ENCODE measurements at regions not wholly inside any gene's neighbourhood (a gene's known extent, or its start where the extent isn't known, plus 50 kb on each side); places are given as distances from the start of the nearest gene placed in this dataset.

- no peak for TF ChIP-seq CTCF (IDR thresholded peaks at IDR 0.05)
- TF ChIP-seq POLR2A (IDR thresholded peaks at IDR 0.05) = no peak
- no peak overlapping the region for H3K27ac ChIP-seq
- H3K4me3 ChIP-seq = no peak overlapping the region
- no peaks in the 10 kb centered on the region for H3K36me3 ChIP-seq
- no peaks in the 10 kb centered on the region for H3K27me3 ChIP-seq
- no peak for DNase-seq
- intact Hi-C loops (cut with DNase I; ENCODE audit: low total_unique reads) = no loop called here
- H3K4me1 ChIP-seq = no peaks in the 10 kb centered on the region
- no peaks in the 10 kb centered on the region for H3K9me3 ChIP-seq
These were observed 59.6 kb upstream of the ZNF599 start for GRCh38 chr19:34832581-34833112.

GRCh38 chr19:34831714-34832113, 58.7 kb upstream of the ZNF599 start:
- Histone ChIP-seq H3K27ac (no peak overlapping the region), H3K27me3 (no peaks in the 10 kb centered on the region), H3K36me3 (no peaks in the 10 kb centered on the region), H3K4me3 (no peak overlapping the region), H3K9me3 (no peaks in the 10 kb centered on the region), H3K4me1 (no peaks in the 10 kb centered on the region)
- TF ChIP-seq CTCF (IDR thresholded peaks at IDR 0.05) (no peak), POLR2A (IDR thresholded peaks at IDR 0.05) (no peak)
- no peak for DNase-seq
- intact Hi-C loops (cut with DNase I; ENCODE audit: low total_unique reads) = no loop called here

DNA sequence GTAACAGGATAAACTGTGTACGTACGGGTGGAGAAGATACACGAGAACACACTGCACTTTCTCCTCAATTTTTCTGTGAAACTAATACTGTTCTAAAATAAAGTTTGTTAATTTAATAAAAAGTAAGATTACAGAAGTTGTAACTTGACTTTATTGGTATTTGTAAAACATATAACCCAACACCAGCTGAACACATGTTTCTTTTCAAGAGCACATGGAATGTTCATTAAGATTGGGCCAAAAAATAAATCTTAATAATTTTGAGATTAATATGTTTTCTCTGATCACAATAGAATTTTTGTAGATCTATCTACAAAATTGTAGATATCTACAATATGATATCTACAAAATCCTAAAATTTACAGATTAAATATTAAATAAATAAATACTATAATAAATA, 55.1 kb upstream of the ZNF599 start:
- DNase-seq = no peak
- no peak for TF ChIP-seq POLR2A (IDR thresholded peaks at IDR 0.05)
- no peak for TF ChIP-seq CTCF (IDR thresholded peaks at IDR 0.05)
- no peaks in the 10 kb centered on the region for H3K36me3 ChIP-seq
- no peaks in the 10 kb centered on the region for H3K4me1 ChIP-seq
- no peak overlapping the region for H3K4me3 ChIP-seq
- H3K27ac ChIP-seq = no peak overlapping the region
- no peaks in the 10 kb centered on the region for H3K27me3 ChIP-seq
- H3K9me3 ChIP-seq = no peaks in the 10 kb centered on the region
- intact Hi-C loops (cut with DNase I; ENCODE audit: low total_unique reads) = no loop called here

DNA sequence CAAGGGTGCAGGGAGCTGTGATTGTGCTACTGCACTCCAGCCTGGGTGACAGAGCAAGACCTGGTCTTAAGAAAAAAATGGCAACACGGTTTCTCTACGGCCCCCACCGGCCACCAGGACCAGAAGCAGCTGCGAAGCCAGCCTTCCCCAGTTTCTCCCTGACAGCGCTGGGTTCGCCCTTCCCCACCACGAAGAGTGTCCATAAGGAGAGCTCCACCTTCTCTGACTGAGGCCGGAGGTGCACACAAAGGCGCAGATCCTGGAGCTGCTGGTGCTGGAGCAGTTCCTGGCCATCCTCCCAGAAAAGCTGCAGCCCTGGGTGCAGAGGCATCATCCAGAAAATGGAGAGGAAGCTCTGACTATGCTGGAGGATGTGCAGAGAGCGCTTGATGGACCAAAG, 52.2 kb upstream of the ZNF599 start:
- DNase-seq = no peak
- TF ChIP-seq CTCF (IDR thresholded peaks at IDR 0.05) (no peak), POLR2A (IDR thresholded peaks at IDR 0.05) (no peak)
- Histone ChIP-seq H3K4me3 (no peak overlapping the region), H3K27me3 (no peaks in the 10 kb centered on the region), H3K9me3 (no peaks in the 10 kb centered on the region), H3K4me1 (no peaks in the 10 kb centered on the region), H3K27ac (no peak overlapping the region), H3K36me3 (no peaks in the 10 kb centered on the region)
- intact Hi-C loops (cut with DNase I; ENCODE audit: low total_unique reads) = no loop called here

DNA sequence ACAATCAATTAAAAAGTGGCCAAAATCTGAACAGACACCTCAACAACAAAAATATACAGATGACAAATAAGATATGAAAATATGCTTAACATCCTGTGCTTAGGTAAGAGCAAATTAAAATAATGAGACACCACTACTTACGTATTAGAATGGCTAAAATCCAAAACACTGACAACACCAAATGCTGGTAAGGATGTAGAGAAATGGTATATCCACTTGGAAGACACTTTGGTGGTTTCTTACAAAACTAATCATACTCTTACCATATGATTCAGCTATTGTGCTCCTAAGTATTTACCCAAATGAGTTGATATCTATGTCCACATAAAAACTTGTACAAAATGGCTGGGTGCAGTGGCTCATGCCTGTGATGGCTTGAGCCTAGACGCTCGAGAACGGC, 51.7 kb upstream of the ZNF599 start:
- no peaks in the 10 kb centered on the region for H3K36me3 ChIP-seq
- no peaks in the 10 kb centered on the region for H3K4me1 ChIP-seq
- DNase-seq = no peak
- no peak overlapping the region for H3K27ac ChIP-seq
- H3K27me3 ChIP-seq = no peaks in the 10 kb centered on the region
- intact Hi-C loops (cut with DNase I; ENCODE audit: low total_unique reads) = no loop called here
- TF ChIP-seq CTCF (IDR thresholded peaks at IDR 0.05) (no peak), POLR2A (IDR thresholded peaks at IDR 0.05) (no peak)
- no peaks in the 10 kb centered on the region for H3K9me3 ChIP-seq
- no peak overlapping the region for H3K4me3 ChIP-seq
